ENCODE measurements at regions not wholly inside any gene's neighbourhood (a gene's known extent, or its start where the extent isn't known, plus 50 kb on each side); places are given as distances from the start of the nearest gene placed in this dataset.

- TF ChIP-seq, protein P1, sequence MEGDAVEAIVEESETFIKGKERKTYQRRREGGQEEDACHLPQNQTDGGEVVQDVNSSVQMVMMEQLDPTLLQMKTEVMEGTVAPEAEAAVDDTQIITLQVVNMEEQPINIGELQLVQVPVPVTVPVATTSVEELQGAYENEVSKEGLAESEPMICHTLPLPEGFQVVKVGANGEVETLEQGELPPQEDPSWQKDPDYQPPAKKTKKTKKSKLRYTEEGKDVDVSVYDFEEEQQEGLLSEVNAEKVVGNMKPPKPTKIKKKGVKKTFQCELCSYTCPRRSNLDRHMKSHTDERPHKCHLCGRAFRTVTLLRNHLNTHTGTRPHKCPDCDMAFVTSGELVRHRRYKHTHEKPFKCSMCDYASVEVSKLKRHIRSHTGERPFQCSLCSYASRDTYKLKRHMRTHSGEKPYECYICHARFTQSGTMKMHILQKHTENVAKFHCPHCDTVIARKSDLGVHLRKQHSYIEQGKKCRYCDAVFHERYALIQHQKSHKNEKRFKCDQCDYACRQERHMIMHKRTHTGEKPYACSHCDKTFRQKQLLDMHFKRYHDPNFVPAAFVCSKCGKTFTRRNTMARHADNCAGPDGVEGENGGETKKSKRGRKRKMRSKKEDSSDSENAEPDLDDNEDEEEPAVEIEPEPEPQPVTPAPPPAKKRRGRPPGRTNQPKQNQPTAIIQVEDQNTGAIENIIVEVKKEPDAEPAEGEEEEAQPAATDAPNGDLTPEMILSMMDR (IDR thresholded peaks at IDR 0.05; ENCODE audit: control extremely low read depth in 1 of 3, insufficient read depth in 1 of 3, low read depth in 1 of 3, low read length in 3 of 3): no peak
- no peak for TF ChIP-seq JUND (IDR thresholded peaks at IDR 0.05; ENCODE audit: low read length)
- no peak for TF ChIP-seq TAF7 (optimal IDR thresholded peaks at IDR 0.05; ENCODE audit: borderline replicate concordance, low read depth, low read length)
- TF ChIP-seq NANOG (IDR thresholded peaks at IDR 0.05; ENCODE audit: insufficient read depth, low read depth, low read length, poor library complexity, severe bottlenecking): no peak
- TF ChIP-seq SIRT6 (IDR thresholded peaks at IDR 0.05; ENCODE audit: low read length): no peak
- no peak for TF ChIP-seq POLR2AphosphoS5 (IDR thresholded peaks at IDR 0.05; ENCODE audit: low read depth, low read length)
- no peak for TF ChIP-seq SP1 (IDR thresholded peaks at IDR 0.05; ENCODE audit: low read depth, low read length)
- TF ChIP-seq MAFK (IDR thresholded peaks at IDR 0.05; ENCODE audit: low read depth, low read length): no peak
- TF ChIP-seq POLR2A (IDR thresholded peaks at IDR 0.05; ENCODE audit: control extremely low read depth in 1 of 2, low read depth in 2 of 2, low read length in 2 of 2): no peak
- no peak for TF ChIP-seq SUZ12 (IDR thresholded peaks at IDR 0.05; ENCODE audit: low read length)
These were observed 75.9 kb upstream of the CPEB2 start for GRCh38 chr4:14926368-14926767.

Data from H1 (cell line).